ENCODE measurements at regions not wholly inside any gene's neighbourhood (a gene's known extent, or its start where the extent isn't known, plus 50 kb on each side); places are given as distances from the start of the nearest gene placed in this dataset.

DNA sequence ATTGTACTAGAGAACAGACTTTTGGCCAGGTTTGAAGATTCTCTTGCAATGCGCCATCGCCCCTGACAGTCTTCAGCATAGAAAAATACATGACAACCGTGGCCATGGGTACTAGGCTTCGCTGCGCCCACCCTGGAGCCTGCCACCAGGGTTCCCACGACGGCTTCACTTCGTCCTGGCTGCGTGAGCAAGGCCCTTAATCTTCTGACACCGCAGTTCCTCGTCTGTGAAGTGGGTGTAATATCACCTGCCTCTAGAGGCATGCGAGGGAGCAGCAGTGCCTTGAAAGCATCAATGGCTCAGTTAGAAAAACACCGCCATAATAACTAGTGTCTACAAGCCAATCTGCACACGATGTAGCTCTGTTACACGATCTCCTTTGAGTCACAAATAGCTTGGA, 175.2 kb upstream of the HS6ST1 start:
- Histone ChIP-seq H3K4me1 (peaks cover 36% of the 10 kb centered on the region), H3K27ac (peak overlapping the region; percentile 40 to 51), H3K27me3 (no peaks in the 10 kb centered on the region), H3K36me3 (ENCODE audit: low read depth, missing control alignments) (no peaks in the 10 kb centered on the region), H3K4me3 (peak overlapping the region in 1 of 2 donors; percentile 13), H3K9me3 (no peaks in the 10 kb centered on the region)
- TF ChIP-seq POLR2A (IDR thresholded peaks at IDR 0.05) = no peak
- TF ChIP-seq, protein P1, sequence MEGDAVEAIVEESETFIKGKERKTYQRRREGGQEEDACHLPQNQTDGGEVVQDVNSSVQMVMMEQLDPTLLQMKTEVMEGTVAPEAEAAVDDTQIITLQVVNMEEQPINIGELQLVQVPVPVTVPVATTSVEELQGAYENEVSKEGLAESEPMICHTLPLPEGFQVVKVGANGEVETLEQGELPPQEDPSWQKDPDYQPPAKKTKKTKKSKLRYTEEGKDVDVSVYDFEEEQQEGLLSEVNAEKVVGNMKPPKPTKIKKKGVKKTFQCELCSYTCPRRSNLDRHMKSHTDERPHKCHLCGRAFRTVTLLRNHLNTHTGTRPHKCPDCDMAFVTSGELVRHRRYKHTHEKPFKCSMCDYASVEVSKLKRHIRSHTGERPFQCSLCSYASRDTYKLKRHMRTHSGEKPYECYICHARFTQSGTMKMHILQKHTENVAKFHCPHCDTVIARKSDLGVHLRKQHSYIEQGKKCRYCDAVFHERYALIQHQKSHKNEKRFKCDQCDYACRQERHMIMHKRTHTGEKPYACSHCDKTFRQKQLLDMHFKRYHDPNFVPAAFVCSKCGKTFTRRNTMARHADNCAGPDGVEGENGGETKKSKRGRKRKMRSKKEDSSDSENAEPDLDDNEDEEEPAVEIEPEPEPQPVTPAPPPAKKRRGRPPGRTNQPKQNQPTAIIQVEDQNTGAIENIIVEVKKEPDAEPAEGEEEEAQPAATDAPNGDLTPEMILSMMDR (IDR thresholded peaks at IDR 0.05) = no peak
- intact Hi-C loops (cut with DNase I; ENCODE audit: low total_unique reads) = no loop called here
- WGBS, 2 donors = 48 to 64% methylated on average over 15 of the region's 15 CpGs
- DNase-seq = peak; percentile 12

DNA sequence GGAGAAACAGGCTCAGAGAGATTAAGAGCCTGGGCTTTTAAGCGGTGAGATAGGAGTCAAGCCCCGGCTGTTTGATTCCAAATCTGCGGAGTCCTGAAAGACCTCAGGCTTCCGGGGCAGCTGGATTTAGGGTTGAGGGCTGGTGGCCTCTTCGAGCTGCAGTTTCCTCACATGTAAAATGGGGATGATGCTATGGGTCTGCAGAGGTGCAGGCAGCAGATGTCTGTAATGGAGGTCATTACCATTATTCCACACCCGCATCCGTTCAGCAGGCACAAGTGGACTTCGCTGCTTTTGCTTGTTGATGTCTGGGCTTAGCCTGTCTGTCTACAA, 175.6 kb upstream of the HS6ST1 start:
- Histone ChIP-seq H3K4me3 (no peak overlapping the region), H3K4me1 (peaks cover 36% of the 10 kb centered on the region), H3K9me3 (no peaks in the 10 kb centered on the region), H3K27me3 (no peaks in the 10 kb centered on the region), H3K27ac (peak overlapping the region; percentile 40 to 51), H3K36me3 (ENCODE audit: low read depth, missing control alignments) (no peaks in the 10 kb centered on the region)
- DNase-seq = no peak
- intact Hi-C loops (cut with DNase I; ENCODE audit: low total_unique reads) = no loop called here
- no peak for TF ChIP-seq POLR2A (IDR thresholded peaks at IDR 0.05)
- TF ChIP-seq, protein P1 (IDR thresholded peaks at IDR 0.05) = no peak
- 13 to 15% methylated on average over 8 of the region's 8 CpGs for WGBS, 2 donors

DNA sequence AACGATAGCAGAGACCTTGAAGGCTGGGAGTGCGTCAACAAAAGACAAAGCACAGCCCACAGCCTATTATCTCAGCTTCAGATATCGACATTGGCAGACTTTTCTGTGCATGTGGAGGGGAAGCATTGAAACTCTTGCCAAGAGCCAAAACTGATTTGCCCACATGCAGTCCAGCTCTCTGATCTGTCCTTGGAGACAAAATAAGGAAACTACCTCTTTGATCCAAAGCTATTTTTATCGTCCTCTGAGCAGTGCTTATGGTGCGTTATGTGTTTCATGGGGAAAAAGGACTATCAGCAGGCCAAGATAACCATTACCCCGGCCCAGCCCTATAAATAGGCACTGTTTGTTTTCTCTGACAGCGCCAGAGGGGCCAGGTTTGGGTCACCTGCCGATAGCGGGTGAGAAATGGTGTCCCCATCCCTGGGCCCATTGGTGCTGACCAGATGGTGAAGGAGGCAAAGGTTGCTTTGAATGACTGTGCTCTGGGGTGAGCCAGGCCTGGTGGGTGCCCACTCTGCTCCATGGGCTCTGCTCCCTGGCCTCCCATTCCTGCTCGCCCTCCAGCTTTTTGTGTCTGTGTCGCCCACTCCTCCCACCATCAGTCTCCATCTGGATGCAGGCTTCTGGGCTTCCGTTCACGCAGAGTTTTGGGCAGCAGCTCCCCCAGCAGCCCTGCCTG, 176.1 kb upstream of the HS6ST1 start:
- intact Hi-C loops (cut with DNase I; ENCODE audit: low total_unique reads) = no loop called here
- no peaks in the 10 kb centered on the region for H3K9me3 ChIP-seq
- TF ChIP-seq POLR2A (IDR thresholded peaks at IDR 0.05) = no peak
- TF ChIP-seq, protein P1 (IDR thresholded peaks at IDR 0.05) = no peak
- H3K27me3 ChIP-seq = no peaks in the 10 kb centered on the region
- H3K36me3 ChIP-seq (ENCODE audit: low read depth, missing control alignments) = no peaks in the 10 kb centered on the region
- peak overlapping the region; percentile 36 to 51 for H3K27ac ChIP-seq
- no peak overlapping the region for H3K4me3 ChIP-seq
- 19 to 26% methylated on average over 11 to 13 of the region's 13 CpGs for WGBS, 2 donors
- peak; percentile 92 for DNase-seq
- H3K4me1 ChIP-seq = peaks cover 36% of the 10 kb centered on the region

DNA sequence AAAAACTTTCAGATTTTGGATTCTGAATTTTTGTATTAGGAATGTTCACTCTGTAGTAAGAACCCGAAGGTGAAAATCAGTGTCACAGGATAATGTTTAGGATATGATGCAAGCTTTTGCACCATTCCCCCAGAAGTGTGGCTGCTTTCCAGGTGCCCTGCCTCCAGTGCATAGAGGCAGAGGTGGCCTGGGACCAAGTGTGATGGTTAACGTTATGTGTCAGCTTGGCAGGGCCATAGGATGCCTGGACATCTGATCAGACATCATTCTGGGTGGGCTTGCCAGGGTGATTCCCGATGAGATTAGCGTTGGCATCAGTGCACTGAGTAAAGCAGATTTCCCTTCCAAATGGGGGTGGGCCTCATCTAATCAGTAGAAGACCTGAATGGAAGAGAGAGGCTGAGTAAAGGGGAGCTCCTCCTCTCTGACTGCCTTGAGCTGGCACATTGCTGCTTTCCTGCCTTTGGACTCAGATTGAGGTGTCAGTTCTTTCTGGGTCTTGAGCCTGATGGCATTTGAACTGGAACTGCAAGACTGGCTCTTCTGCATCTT, 177.4 kb upstream of the HS6ST1 start:
- Histone ChIP-seq H3K4me1 (peaks cover 36% of the 10 kb centered on the region), H3K4me3 (no peak overlapping the region), H3K9me3 (no peaks in the 10 kb centered on the region), H3K27me3 (no peaks in the 10 kb centered on the region), H3K27ac (peak overlapping the region in 1 of 2 donors; percentile 15), H3K36me3 (ENCODE audit: low read depth, missing control alignments) (no peaks in the 10 kb centered on the region)
- peak; percentile 12 for DNase-seq
- 91 to 96% methylated on average over 4 of the region's 4 CpGs for whole genome bisulfite sequencing, 2 donors
- no peak for TF ChIP-seq POLR2A (IDR thresholded peaks at IDR 0.05)
- TF ChIP-seq, protein P1 (IDR thresholded peaks at IDR 0.05) = no peak
- intact Hi-C loops (cut with DNase I; ENCODE audit: low total_unique reads) = no loop called here

DNA sequence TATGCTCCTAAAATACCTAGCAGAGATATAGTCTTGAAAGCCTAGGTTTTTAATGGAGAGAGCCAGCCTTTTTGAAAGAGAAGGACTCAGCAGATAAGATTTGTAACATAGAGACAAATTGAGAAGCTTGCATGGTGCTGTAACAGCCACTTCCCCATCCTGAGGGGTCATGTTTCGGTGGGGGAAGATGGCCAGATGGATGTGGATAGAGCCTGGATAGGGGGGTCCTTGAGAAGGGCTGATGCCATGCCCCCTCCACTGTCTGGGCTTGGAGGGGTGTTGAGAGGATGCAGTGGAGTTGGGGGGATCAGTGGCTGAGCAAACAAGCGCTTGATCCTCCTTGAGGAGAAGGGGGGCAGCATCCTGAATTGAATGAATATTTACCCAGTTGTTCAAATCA, 178.0 kb upstream of the HS6ST1 start:
- Histone ChIP-seq H3K36me3 (ENCODE audit: low read depth, missing control alignments) (no peaks in the 10 kb centered on the region), H3K27me3 (no peaks in the 10 kb centered on the region), H3K9me3 (no peaks in the 10 kb centered on the region), H3K4me1 (peaks cover 36% of the 10 kb centered on the region), H3K27ac (peak overlapping the region in 1 of 2 donors; percentile 15), H3K4me3 (no peak overlapping the region)
- intact Hi-C loops (cut with DNase I; ENCODE audit: low total_unique reads) = no loop called here
- 85 to 93% methylated on average over 2 of the region's 2 CpGs for WGBS, 2 donors
- TF ChIP-seq, protein P1 (IDR thresholded peaks at IDR 0.05) = no peak
- no peak for TF ChIP-seq POLR2A (IDR thresholded peaks at IDR 0.05)
- peak; percentile 14 for DNase-seq

All from testis (tissue), 2 donors.